ENCODE measurements at regions not wholly inside any gene's neighbourhood (a gene's known extent, or its start where the extent isn't known, plus 50 kb on each side); places are given as distances from the start of the nearest gene placed in this dataset.

DNA sequence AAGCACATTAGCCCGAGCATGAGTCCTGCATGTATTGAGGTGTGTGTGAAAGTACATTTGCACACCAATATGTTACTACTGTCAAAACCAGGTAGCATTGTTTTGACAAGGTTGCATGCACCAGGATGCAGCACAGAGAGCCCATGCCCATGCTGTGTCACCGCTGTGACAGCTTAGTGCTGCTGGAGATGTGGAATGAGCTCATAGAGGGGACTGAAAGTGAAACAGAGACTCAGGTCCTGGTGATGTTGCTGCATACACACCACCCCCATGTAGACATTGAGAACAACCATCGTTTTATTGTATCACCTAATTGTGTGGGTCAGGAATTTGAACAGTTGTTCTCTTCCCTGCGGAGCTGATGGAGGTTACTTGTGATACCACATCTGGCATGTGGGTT lies 53.0 kb downstream of the GADD45G start:
- no peaks in the 10 kb centered on the region for H3K4me1 ChIP-seq (ENCODE audit: control insufficient read depth, insufficient read depth, low read length)
- CTCF ChIA-PET: no interaction called here
- no peak overlapping the region for H3K27ac ChIP-seq (ENCODE audit: extremely low read depth, low read depth, low read length)
- no peak overlapping the region for H3K4me3 ChIP-seq (ENCODE audit: low read depth, low read length)
- POLR2A ChIA-PET: no interaction called here
- H3K36me3 ChIP-seq (ENCODE audit: control insufficient read depth in 2 of 2, insufficient read depth in 1 of 2, low read length in 2 of 2): no peaks in the 10 kb centered on the region
- H3K9me3 ChIP-seq (ENCODE audit: control insufficient read depth, insufficient read depth, low read depth, low read length): no peaks in the 10 kb centered on the region
- TF ChIP-seq, protein P1, sequence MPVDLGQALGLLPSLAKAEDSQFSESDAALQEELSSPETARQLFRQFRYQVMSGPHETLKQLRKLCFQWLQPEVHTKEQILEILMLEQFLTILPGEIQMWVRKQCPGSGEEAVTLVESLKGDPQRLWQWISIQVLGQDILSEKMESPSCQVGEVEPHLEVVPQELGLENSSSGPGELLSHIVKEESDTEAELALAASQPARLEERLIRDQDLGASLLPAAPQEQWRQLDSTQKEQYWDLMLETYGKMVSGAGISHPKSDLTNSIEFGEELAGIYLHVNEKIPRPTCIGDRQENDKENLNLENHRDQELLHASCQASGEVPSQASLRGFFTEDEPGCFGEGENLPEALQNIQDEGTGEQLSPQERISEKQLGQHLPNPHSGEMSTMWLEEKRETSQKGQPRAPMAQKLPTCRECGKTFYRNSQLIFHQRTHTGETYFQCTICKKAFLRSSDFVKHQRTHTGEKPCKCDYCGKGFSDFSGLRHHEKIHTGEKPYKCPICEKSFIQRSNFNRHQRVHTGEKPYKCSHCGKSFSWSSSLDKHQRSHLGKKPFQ (tag by site-specific recombination; IDR thresholded peaks at IDR 0.05): no peak
- no peak for TF ChIP-seq ZNF548 (tag by site-specific recombination; IDR thresholded peaks at IDR 0.05)
- TF ChIP-seq ZNF571 (tag by site-specific recombination; IDR thresholded peaks at IDR 0.05): no peak
- TF ChIP-seq ZNF596 (tag by site-specific recombination; IDR thresholded peaks at IDR 0.05): no peak
- TF ChIP-seq ZFP3 (tag by site-specific recombination; IDR thresholded peaks at IDR 0.05; ENCODE audit: low read depth): no peak
- no peak for TF ChIP-seq OVOL3 (tag by site-specific recombination; IDR thresholded peaks at IDR 0.05)
- no peak for TF ChIP-seq KLF10 (tag by site-specific recombination; IDR thresholded peaks at IDR 0.05)
- no peak for TF ChIP-seq ZNF155 (tag by site-specific recombination; IDR thresholded peaks at IDR 0.05)
- TF ChIP-seq, protein P2, sequence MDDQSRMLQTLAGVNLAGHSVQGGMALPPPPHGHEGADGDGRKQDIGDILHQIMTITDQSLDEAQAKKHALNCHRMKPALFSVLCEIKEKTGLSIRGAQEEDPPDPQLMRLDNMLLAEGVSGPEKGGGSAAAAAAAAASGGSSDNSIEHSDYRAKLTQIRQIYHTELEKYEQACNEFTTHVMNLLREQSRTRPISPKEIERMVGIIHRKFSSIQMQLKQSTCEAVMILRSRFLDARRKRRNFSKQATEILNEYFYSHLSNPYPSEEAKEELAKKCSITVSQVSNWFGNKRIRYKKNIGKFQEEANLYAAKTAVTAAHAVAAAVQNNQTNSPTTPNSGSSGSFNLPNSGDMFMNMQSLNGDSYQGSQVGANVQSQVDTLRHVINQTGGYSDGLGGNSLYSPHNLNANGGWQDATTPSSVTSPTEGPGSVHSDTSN (CRISPR knock-in tag; IDR thresholded peaks at IDR 0.05): no peak
- TF ChIP-seq, protein P3, sequence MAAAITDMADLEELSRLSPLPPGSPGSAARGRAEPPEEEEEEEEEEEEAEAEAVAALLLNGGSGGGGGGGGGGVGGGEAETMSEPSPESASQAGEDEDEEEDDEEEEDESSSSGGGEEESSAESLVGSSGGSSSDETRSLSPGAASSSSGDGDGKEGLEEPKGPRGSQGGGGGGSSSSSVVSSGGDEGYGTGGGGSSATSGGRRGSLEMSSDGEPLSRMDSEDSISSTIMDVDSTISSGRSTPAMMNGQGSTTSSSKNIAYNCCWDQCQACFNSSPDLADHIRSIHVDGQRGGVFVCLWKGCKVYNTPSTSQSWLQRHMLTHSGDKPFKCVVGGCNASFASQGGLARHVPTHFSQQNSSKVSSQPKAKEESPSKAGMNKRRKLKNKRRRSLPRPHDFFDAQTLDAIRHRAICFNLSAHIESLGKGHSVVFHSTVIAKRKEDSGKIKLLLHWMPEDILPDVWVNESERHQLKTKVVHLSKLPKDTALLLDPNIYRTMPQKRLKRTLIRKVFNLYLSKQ (tag by site-specific recombination; IDR thresholded peaks at IDR 0.05; ENCODE audit: borderline replicate concordance): no peak

DNA sequence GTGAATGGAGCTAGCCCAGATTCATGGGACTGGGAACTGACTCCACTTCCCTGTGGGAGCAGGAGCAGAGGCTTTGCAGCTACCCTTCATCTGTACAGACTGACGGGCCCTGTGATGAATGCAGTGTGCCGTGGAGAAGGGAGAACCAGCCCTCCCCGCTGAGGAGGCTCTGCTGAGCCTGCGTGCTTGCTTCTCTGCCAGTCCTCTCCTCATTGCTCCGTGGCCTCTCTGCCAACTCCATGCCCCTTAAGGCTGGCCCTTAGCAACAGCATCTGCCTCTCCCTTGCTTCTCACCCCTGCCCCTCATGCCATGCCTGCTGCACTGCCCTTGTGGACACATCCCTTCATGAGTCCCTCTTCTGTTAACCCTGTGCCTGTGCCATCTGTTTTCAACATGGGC lies 53.6 kb downstream of the GADD45G start:
- TF ChIP-seq ZNF664 (tag by site-specific recombination; IDR thresholded peaks at IDR 0.05) (no peak), ZSCAN23 (tag by site-specific recombination; IDR thresholded peaks at IDR 0.05) (no peak), ZNF175 (tag by site-specific recombination; IDR thresholded peaks at IDR 0.05) (no peak), IKZF3 (tag by site-specific recombination; IDR thresholded peaks at IDR 0.05) (no peak), ZNF76 (tag by site-specific recombination; IDR thresholded peaks at IDR 0.05; ENCODE audit: borderline replicate concordance, low read depth) (no peak), ZNF324 (tag by site-specific recombination; IDR thresholded peaks at IDR 0.05) (no peak), ZNF121 (tag by site-specific recombination; IDR thresholded peaks at IDR 0.05) (no peak), GFI1B (tag by site-specific recombination; IDR thresholded peaks at IDR 0.05) (no peak), ZBTB20 (tag by site-specific recombination; IDR thresholded peaks at IDR 0.05) (no peak), ZNF366 (tag by site-specific recombination; conservative IDR thresholded peaks at IDR 0.05) (no peak), ZSCAN30 (tag by site-specific recombination; IDR thresholded peaks at IDR 0.05) (no peak), ZNF571 (tag by site-specific recombination; IDR thresholded peaks at IDR 0.05) (no peak), ZNF266 (tag by site-specific recombination; IDR thresholded peaks at IDR 0.05; ENCODE audit: low read depth) (no peak)
- TF ChIP-seq, protein P1 (tag by site-specific recombination; IDR thresholded peaks at IDR 0.05): no peak
- TF ChIP-seq, protein P4, sequence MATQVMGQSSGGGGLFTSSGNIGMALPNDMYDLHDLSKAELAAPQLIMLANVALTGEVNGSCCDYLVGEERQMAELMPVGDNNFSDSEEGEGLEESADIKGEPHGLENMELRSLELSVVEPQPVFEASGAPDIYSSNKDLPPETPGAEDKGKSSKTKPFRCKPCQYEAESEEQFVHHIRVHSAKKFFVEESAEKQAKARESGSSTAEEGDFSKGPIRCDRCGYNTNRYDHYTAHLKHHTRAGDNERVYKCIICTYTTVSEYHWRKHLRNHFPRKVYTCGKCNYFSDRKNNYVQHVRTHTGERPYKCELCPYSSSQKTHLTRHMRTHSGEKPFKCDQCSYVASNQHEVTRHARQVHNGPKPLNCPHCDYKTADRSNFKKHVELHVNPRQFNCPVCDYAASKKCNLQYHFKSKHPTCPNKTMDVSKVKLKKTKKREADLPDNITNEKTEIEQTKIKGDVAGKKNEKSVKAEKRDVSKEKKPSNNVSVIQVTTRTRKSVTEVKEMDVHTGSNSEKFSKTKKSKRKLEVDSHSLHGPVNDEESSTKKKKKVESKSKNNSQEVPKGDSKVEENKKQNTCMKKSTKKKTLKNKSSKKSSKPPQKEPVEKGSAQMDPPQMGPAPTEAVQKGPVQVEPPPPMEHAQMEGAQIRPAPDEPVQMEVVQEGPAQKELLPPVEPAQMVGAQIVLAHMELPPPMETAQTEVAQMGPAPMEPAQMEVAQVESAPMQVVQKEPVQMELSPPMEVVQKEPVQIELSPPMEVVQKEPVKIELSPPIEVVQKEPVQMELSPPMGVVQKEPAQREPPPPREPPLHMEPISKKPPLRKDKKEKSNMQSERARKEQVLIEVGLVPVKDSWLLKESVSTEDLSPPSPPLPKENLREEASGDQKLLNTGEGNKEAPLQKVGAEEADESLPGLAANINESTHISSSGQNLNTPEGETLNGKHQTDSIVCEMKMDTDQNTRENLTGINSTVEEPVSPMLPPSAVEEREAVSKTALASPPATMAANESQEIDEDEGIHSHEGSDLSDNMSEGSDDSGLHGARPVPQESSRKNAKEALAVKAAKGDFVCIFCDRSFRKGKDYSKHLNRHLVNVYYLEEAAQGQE (tag by site-specific recombination; IDR thresholded peaks at IDR 0.05): no peak
- H3K4me3 ChIP-seq (ENCODE audit: low read depth, low read length): no peak overlapping the region
- H3K36me3 ChIP-seq (ENCODE audit: control insufficient read depth in 2 of 2, insufficient read depth in 1 of 2, low read length in 2 of 2): no peaks in the 10 kb centered on the region
- no peak overlapping the region for H3K27ac ChIP-seq (ENCODE audit: extremely low read depth, low read depth, low read length)
- H3K9me3 ChIP-seq (ENCODE audit: control insufficient read depth, insufficient read depth, low read depth, low read length): no peaks in the 10 kb centered on the region
- H3K4me1 ChIP-seq (ENCODE audit: control insufficient read depth, insufficient read depth, low read length): no peaks in the 10 kb centered on the region
- ChIA-PET POLR2A (no interaction called here), CTCF (no interaction called here)
